Activated CD8-positive, alpha-beta T cell treated with anti-CD3 and anti-CD28 coated beads, Interleukin-2, amount 10 ng/mL, durations not matched to agents 7 days and 5 days (primary cell): ENCODE measurements at regions not wholly inside any gene's neighbourhood (a gene's known extent, or its start where the extent isn't known, plus 50 kb on each side); places are given as distances from the start of the nearest gene placed in this dataset.

ENCODE experiments used
- ATAC-seq: fragments of 150-1000 bp; cut with Tn5 transposase; one replicate; pipeline ENCODE4 v1.10.0; 2021; ENCODE audit warnings: moderate library complexity
- CTCF ChIA-PET: fragments of 350-600 bp; sonication (Branson Sonifier 250); formaldehyde crosslinking; loops from one replicate; lab custom pipeline; 2021; ENCODE audit warnings: antibody characterized with exemption; lab: Charles Lee
- POLR2A ChIA-PET: fragments of 350-600 bp; sonication (Branson Sonifier 250); formaldehyde crosslinking; loops from one replicate; lab custom pipeline; 2021; ENCODE audit warnings: antibody characterized with exemption; lab: Charles Lee
- DNase-seq: peaks from one replicate; pipeline ENCODE4 v3.0.0-alpha.2; 2020
- H3K27ac Mint-ChIP-seq: one replicate; pipeline ENCODE4 v1.8.0; 2021; ENCODE audit warnings: mild to moderate bottlenecking, mixed read lengths
- H3K27me3 Mint-ChIP-seq: one replicate; pipeline ENCODE4 v1.8.0; 2021; ENCODE audit warnings: low read depth, mixed read lengths
- H3K36me3 Mint-ChIP-seq: one replicate; pipeline ENCODE4 v1.8.0; 2021; ENCODE audit warnings: low read depth, mixed read lengths
- H3K4me1 Mint-ChIP-seq: one replicate; pipeline ENCODE4 v1.8.0; 2021; ENCODE audit warnings: low read depth, mixed read lengths
- H3K4me3 Mint-ChIP-seq: one replicate; pipeline ENCODE4 v1.8.0; 2021; ENCODE audit warnings: mild to moderate bottlenecking, mixed read lengths
- H3K9me3 Mint-ChIP-seq: one replicate; pipeline ENCODE4 v1.8.0; 2022; ENCODE audit warnings: mixed read lengths; ENCODE audit not compliant: insufficient read depth

- ATAC-seq (no peak), DNase-seq (no peak)
- Mint-ChIP-seq H3K27me3 (no peaks in the 10 kb centered on the region), H3K9me3 (no peaks in the 10 kb centered on the region), H3K36me3 (no peaks in the 10 kb centered on the region), H3K4me1 (no peaks in the 10 kb centered on the region), H3K4me3 (no peak overlapping the region), H3K27ac (no peak overlapping the region)
- ChIA-PET CTCF (no interaction called here), POLR2A (no interaction called here)
These were observed 493.0 kb downstream of the CAAP1 start for GRCh38 chr9:26399556-26399955.

GRCh38 chr9:26394025-26394424 is 498.6 kb downstream of the CAAP1 start:
- no peaks in the 10 kb centered on the region for H3K36me3 Mint-ChIP-seq

GRCh38 chr9:26392639-26393038 is 500.0 kb downstream of the CAAP1 start:
- H3K27ac Mint-ChIP-seq, result no peak overlapping the region
- H3K4me3 Mint-ChIP-seq, result no peak overlapping the region
- ChIA-PET CTCF (no interaction called here), POLR2A (no interaction called here)
- no peak for DNase-seq
- no peaks in the 10 kb centered on the region for H3K36me3 Mint-ChIP-seq
- ATAC-seq, result no peak
- H3K27me3 Mint-ChIP-seq, result no peaks in the 10 kb centered on the region
- peaks cover 15% of the 10 kb centered on the region for H3K9me3 Mint-ChIP-seq
- no peaks in the 10 kb centered on the region for H3K4me1 Mint-ChIP-seq

More at GRCh38 chr9:26394025-26394424, 498.6 kb downstream of the CAAP1 start:
- ATAC-seq (no peak), DNase-seq (no peak)
- Mint-ChIP-seq H3K4me1 (no peaks in the 10 kb centered on the region), H3K4me3 (no peak overlapping the region), H3K27ac (no peak overlapping the region), H3K9me3 (peaks cover 14% of the 10 kb centered on the region), H3K27me3 (no peaks in the 10 kb centered on the region)
- ChIA-PET CTCF (no interaction called here), POLR2A (no interaction called here)

- H3K4me3 Mint-ChIP-seq, result no peak overlapping the region
- POLR2A ChIA-PET, result no interaction called here
- H3K27me3 Mint-ChIP-seq, result no peaks in the 10 kb centered on the region
- DNase-seq (no peak), ATAC-seq (no peak)
- H3K27ac Mint-ChIP-seq, result no peak overlapping the region
- peaks cover 15% of the 10 kb centered on the region for H3K9me3 Mint-ChIP-seq
- H3K36me3 Mint-ChIP-seq, result no peaks in the 10 kb centered on the region
- CTCF ChIA-PET, result no interaction called here
- no peaks in the 10 kb centered on the region for H3K4me1 Mint-ChIP-seq
These were observed 501.6 kb downstream of the CAAP1 start for GRCh38 chr9:26391036-26391435.

- POLR2A ChIA-PET, result interaction anchor here (0.6 kb wide), 1 partner anchor 836 kb away, joined by 3 read pairs; no protein-coding TSS in a partner anchor
- no peaks in the 10 kb centered on the region for H3K27me3 Mint-ChIP-seq
- no peak for DNase-seq
These were observed 517.2 kb downstream of the CAAP1 start for GRCh38 chr9:26375448-26375847.

GRCh38 chr9:26373616-26374015 is 519.0 kb downstream of the CAAP1 start:
- Mint-ChIP-seq H3K4me1 (no peaks in the 10 kb centered on the region), H3K9me3 (no peaks in the 10 kb centered on the region), H3K36me3 (no peaks in the 10 kb centered on the region), H3K27ac (no peak overlapping the region), H3K27me3 (no peaks in the 10 kb centered on the region), H3K4me3 (no peak overlapping the region)
- ATAC-seq, result no peak
- ChIA-PET CTCF (no interaction called here), POLR2A (no interaction called here)
- no peak for DNase-seq

More at GRCh38 chr9:26375448-26375847, 517.2 kb downstream of the CAAP1 start:
- no peaks in the 10 kb centered on the region for H3K4me1 Mint-ChIP-seq
- ATAC-seq, result no peak
- CTCF ChIA-PET, result no interaction called here
- H3K27ac Mint-ChIP-seq, result no peak overlapping the region
- H3K36me3 Mint-ChIP-seq, result no peaks in the 10 kb centered on the region
- H3K4me3 Mint-ChIP-seq, result no peak overlapping the region
- H3K9me3 Mint-ChIP-seq, result no peaks in the 10 kb centered on the region

GRCh38 chr9:26371236-26371635 is 521.4 kb downstream of the CAAP1 start:
- POLR2A ChIA-PET, result no interaction called here
- Mint-ChIP-seq H3K36me3 (no peaks in the 10 kb centered on the region), H3K4me1 (no peaks in the 10 kb centered on the region), H3K27me3 (no peaks in the 10 kb centered on the region), H3K9me3 (peaks cover 7% of the 10 kb centered on the region), H3K27ac (no peak overlapping the region), H3K4me3 (no peak overlapping the region)
- no peak for DNase-seq
- no peak for ATAC-seq
- CTCF ChIA-PET, result no interaction called here

GRCh38 chr9:26369093-26369492 is 523.5 kb downstream of the CAAP1 start:
- Mint-ChIP-seq H3K27ac (no peak overlapping the region), H3K9me3 (peaks cover 7% of the 10 kb centered on the region), H3K4me1 (no peaks in the 10 kb centered on the region), H3K27me3 (no peaks in the 10 kb centered on the region), H3K4me3 (no peak overlapping the region), H3K36me3 (no peaks in the 10 kb centered on the region)
- POLR2A ChIA-PET, result no interaction called here
- DNase-seq (no peak), ATAC-seq (no peak)
- CTCF ChIA-PET, result no interaction called here

GRCh38 chr9:26368241-26368640 is 524.4 kb downstream of the CAAP1 start:
- no peak for ATAC-seq
- no peaks in the 10 kb centered on the region for H3K27me3 Mint-ChIP-seq
- no peaks in the 10 kb centered on the region for H3K4me1 Mint-ChIP-seq
- H3K27ac Mint-ChIP-seq, result no peak overlapping the region
- ChIA-PET CTCF (no interaction called here), POLR2A (no interaction called here)
- no peak overlapping the region for H3K4me3 Mint-ChIP-seq
- H3K9me3 Mint-ChIP-seq, result peaks cover 7% of the 10 kb centered on the region
- H3K36me3 Mint-ChIP-seq, result no peaks in the 10 kb centered on the region
- DNase-seq, result no peak

GRCh38 chr9:26361010-26361409 is 531.6 kb downstream of the CAAP1 start:
- ATAC-seq (no peak), DNase-seq (no peak)
- ChIA-PET POLR2A (no interaction called here), CTCF (no interaction called here)
- H3K27me3 Mint-ChIP-seq, result no peaks in the 10 kb centered on the region
- no peaks in the 10 kb centered on the region for H3K36me3 Mint-ChIP-seq
- H3K27ac Mint-ChIP-seq, result no peak overlapping the region
- H3K4me1 Mint-ChIP-seq, result no peaks in the 10 kb centered on the region
- no peak overlapping the region for H3K4me3 Mint-ChIP-seq
- H3K9me3 Mint-ChIP-seq, result peaks cover 15% of the 10 kb centered on the region

GRCh38 chr9:26358836-26359235 is 533.8 kb downstream of the CAAP1 start:
- Mint-ChIP-seq H3K4me3 (no peak overlapping the region), H3K9me3 (peaks cover 15% of the 10 kb centered on the region), H3K27ac (no peak overlapping the region), H3K4me1 (no peaks in the 10 kb centered on the region), H3K36me3 (no peaks in the 10 kb centered on the region), H3K27me3 (no peaks in the 10 kb centered on the region)
- ATAC-seq (no peak), DNase-seq (no peak)
- CTCF ChIA-PET, result no interaction called here
- POLR2A ChIA-PET, result no interaction called here

GRCh38 chr9:26357803-26358344 is 534.7 kb downstream of the CAAP1 start:
- Mint-ChIP-seq H3K4me3 (no peak overlapping the region), H3K9me3 (peaks cover 15% of the 10 kb centered on the region), H3K27ac (no peak overlapping the region), H3K36me3 (no peaks in the 10 kb centered on the region), H3K27me3 (no peaks in the 10 kb centered on the region), H3K4me1 (no peaks in the 10 kb centered on the region)
- ChIA-PET CTCF (no interaction called here), POLR2A (no interaction called here)
- ATAC-seq (no peak), DNase-seq (no peak)

- ChIA-PET POLR2A (no interaction called here), CTCF (no interaction called here)
- ATAC-seq (no peak), DNase-seq (no peak)
- no peak overlapping the region for H3K4me3 Mint-ChIP-seq
- no peak overlapping the region for H3K27ac Mint-ChIP-seq
- H3K9me3 Mint-ChIP-seq, result peaks cover 7% of the 10 kb centered on the region
- no peaks in the 10 kb centered on the region for H3K4me1 Mint-ChIP-seq
- no peaks in the 10 kb centered on the region for H3K36me3 Mint-ChIP-seq
- H3K27me3 Mint-ChIP-seq, result no peaks in the 10 kb centered on the region
These were observed 536.1 kb downstream of the CAAP1 start for GRCh38 chr9:26356491-26356890.
